MV-4-11 (cell line): ENCODE measurements at regions not wholly inside any gene's neighbourhood (a gene's known extent, or its start where the extent isn't known, plus 50 kb on each side); places are given as distances from the start of the nearest gene placed in this dataset.
"Not testable (repeated sequence)": the region's sequence is repeated elsewhere in the genome, so short reads cannot be mapped to it uniquely, and the experiment has no call there.

Source experiments
- DNase-seq: peaks from one replicate; lab custom pipeline; 2025; lab: John Stamatoyannopoulos, UW

- no peak for DNase-seq
Measured at GRCh38 chr3:89533275-89533674, 425.9 kb downstream of the EPHA3 start.

DNA sequence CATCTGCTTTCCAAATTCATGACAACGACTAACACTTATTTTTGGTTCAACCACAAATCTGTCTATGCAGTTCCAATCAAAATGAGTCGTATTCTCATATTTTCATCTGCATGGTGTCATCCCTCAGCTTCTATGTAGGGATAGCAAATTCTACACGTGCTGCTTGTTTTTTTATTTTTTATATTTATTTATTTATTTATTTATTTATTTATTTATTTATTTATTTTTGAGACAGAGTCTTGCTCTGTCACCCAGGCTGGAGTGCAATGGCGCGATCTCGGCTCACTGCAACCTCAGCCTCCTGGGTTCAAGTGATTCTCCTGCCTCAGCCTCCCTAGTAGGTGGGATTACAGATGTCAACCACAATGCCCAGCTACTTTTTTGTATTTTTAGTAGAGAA, 447.2 kb downstream of the EPHA3 start:
- not testable (repeated sequence) for DNase-seq

GRCh38 chr3:89558711-89559110, 451.3 kb downstream of the EPHA3 start:
- DNase-seq = no peak

GRCh38 chr3:89560568-89560967, 453.1 kb downstream of the EPHA3 start:
- no peak for DNase-seq

DNA sequence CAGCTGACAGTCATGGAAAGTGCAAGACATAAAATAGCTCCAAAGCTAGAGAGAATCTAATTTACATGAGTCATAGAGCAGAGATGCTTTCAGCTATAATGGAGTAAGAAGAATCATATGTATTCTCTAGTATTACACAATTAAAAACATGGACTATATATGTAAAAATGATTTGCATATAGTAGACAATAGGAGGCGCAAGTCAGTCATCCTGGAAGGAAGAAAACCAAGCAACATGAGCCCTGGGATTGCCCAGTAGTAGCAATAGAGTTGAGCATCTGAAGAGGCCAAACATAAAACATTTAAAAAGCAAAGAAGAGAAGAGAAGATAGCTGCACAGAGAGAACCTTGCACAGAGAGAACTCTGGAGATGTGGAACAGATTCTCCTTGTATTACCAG, 455.0 kb downstream of the EPHA3 start:
- DNase-seq = no peak

DNA sequence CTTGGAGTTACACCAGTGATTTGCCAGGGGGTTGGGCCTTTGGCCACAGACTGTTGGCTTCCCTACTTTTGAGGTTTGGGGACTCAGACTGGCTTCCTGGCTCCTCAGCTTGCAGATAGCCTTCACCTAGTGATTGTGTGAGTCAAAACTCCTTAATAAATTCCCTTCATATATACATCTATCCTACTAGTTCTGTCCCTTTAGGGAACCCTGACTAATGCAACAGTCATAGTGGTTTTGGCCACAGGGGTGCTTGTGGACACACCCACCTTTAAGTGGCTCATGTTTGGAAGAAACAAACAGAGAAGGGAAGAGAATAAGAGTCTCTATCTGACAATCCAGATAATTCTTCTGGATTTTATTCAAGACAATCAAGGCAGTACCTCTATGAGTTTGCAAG, 457.7 kb downstream of the EPHA3 start:
- DNase-seq = no peak

DNA sequence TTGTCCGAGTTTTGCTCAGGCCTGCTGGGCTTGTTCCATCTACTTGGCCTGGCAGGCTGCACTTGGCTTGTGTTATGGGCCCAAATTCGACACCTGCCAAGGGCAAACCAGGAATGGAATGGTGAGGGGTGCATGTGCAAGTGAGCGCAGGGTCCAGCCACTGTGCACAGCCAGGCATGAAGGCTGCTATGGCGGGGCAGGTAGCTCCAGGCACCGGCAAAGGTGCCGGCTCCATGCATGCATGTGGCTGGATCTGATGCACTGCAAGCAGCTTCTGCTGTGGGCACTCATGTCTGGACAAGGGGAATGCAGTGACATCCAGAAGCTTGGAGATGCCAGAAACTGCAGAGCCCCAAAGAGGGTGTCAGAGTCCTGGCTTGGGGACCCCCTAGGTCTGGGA, 463.0 kb downstream of the EPHA3 start:
- no peak for DNase-seq

DNA sequence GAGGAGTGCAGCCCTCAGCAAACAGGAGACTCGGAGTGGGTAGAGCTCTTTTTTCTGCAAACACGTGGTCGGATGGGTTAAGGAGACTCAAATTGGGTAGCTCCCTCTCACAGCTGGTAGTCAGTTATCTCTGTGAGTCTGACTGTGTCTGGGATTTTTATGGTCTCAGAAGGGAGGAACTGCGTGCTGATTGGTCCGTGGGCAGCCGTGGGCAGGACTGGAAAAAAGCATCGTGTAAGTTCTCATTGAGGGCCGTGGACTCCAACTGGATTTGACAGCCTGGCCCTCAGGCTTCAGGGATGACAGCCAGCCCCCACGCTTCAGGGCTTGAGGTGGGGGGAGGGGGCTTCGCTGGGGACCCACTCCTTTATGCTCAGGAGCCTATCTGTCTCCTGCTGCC, 463.9 kb downstream of the EPHA3 start:
- no peak for DNase-seq

GRCh38 chr3:89571707-89572106, 464.3 kb downstream of the EPHA3 start:
- no peak for DNase-seq

- no peak for DNase-seq
Measured at GRCh38 chr3:89572261-89572660, 464.8 kb downstream of the EPHA3 start.

GRCh38 chr3:89576417-89576816, 469.0 kb downstream of the EPHA3 start:
- no peak for DNase-seq

GRCh38 chr3:89577637-89578530, 470.5 kb downstream of the EPHA3 start:
- no peak for DNase-seq

DNA sequence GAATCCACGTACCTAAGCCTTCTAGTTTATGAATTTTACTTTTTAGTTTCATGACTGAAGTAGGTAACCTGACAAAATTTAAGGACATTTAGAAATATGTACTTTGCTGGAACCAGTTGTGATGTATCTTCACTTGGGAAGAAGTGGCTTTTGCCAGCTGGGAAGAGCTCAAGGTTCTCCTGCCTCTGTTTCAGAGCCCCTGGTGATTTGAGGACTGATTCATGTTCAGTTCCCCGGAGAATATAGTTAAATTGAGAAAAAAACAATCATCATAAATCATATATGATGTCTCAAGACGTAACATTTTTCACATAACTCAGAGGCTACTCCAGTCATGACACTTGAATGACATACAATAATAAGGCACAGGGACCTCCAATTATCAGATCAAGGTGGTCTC, 473.4 kb downstream of the EPHA3 start:
- no peak for DNase-seq

- DNase-seq = no peak
Measured at GRCh38 chr3:89584398-89584797, 477.0 kb downstream of the EPHA3 start.

- DNase-seq = no peak
Measured at GRCh38 chr3:89586256-89586655, 478.8 kb downstream of the EPHA3 start.

GRCh38 chr3:89586676-89587075, 479.3 kb downstream of the EPHA3 start:
- DNase-seq = no peak

- DNase-seq = no peak
Measured at GRCh38 chr3:89606151-89606550, 498.7 kb downstream of the EPHA3 start.

DNA sequence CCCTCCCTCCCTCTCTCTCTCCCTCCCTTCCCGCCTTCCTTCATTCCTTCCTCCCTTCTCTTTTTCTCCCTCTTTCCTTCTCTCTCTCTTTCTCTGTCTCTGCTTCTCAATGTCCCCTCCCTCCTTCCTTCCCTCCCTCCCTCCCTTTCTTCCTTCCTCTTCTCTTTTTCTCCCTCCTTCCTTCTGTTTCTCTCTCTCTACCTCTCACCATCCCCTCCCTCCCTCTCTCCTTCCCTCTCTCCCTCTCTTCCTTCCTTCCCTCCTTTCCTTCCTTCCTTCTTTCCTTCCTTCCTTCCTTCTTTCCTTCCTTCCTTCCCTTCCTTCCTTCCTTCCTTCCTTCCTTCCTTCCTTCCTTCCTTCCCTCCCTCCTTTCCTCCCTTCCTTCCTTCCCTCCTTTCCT, 504.6 kb downstream of the EPHA3 start:
- DNase-seq = no peak

- no peak for DNase-seq
Measured at GRCh38 chr3:89613241-89613640, 505.8 kb downstream of the EPHA3 start.

DNA sequence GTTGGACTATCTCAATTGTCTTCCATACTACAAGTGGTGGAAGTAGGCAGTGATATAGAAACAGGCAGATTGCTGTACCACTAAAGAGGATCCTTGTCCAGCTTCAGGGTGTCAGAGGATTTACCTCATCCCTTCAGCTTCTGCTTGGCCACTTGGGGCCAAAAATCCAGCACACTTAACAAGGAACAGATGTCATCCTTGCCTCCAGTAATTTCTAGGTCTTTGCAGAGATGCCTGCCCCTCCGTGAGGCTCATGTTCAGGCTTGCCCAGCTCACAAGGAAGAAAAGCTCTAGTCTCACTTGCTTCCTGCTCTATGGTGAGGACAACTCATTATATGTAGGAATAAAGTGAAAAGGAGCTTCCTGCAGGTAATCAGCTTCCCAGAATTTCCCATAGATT, 510.3 kb downstream of the EPHA3 start:
- DNase-seq = no peak

- DNase-seq = no peak
Measured at GRCh38 chr3:89619263-89619662, 511.8 kb downstream of the EPHA3 start.

- no peak for DNase-seq
Measured at GRCh38 chr3:89622063-89622700, 514.8 kb downstream of the EPHA3 start.

DNA sequence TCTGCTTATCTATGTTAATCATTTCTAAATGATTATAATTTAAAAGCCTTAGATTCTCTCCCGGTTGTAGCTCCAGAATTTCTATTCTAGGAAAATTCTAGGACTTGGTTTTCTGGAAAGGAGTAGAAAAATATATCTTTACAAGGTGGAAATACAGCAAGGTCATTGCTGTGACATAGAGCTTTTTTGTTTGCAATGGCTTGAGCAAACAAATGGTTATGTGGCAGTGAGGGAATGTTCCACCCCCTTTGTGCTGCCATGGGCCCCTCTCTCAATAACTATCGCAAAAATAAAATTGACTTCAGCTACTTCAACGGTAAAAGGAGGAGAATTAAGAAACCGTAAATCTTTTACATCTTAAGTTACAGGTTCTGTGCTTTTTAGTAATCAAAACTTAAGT, 517.1 kb downstream of the EPHA3 start:
- no peak for DNase-seq

DNA sequence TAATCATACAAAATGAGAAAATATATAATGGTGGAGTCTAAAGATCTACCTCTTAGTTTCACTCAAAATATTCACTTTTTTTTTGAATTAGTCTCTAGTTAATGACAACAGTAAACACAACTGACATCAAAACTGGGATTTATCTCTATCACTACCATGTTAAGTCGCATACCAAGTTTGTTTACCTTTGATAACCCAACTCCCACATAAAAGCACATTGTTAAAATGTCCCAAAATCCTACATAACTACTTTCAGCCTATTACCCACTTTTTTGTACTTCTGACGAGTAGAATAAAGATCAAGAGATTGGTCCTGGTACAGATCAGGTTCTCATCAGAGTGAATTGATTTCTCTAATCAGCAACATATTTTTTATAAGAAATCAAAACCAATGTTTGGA, 518.5 kb downstream of the EPHA3 start:
- no peak for DNase-seq
